ENCODE measurements at regions not wholly inside any gene's neighbourhood (a gene's known extent, or its start where the extent isn't known, plus 50 kb on each side); places are given as distances from the start of the nearest gene placed in this dataset.

GRCh38 chr1:17986156-17986555 is 121.4 kb upstream of the IGSF21 start:
- intact Hi-C loops (cut with micrococcal nuclease), result no loop called here
- no peaks in the 10 kb centered on the region for H3K4me1 Mint-ChIP-seq
- H3K9me3 Mint-ChIP-seq, result no peaks in the 10 kb centered on the region
- no peak overlapping the region for H3K4me3 Mint-ChIP-seq
- no peaks in the 10 kb centered on the region for H3K27me3 Mint-ChIP-seq
- no peak for DNase-seq
- no peak overlapping the region for H3K27ac Mint-ChIP-seq
- no peaks in the 10 kb centered on the region for H3K36me3 Mint-ChIP-seq (ENCODE audit: low read depth)

DNA sequence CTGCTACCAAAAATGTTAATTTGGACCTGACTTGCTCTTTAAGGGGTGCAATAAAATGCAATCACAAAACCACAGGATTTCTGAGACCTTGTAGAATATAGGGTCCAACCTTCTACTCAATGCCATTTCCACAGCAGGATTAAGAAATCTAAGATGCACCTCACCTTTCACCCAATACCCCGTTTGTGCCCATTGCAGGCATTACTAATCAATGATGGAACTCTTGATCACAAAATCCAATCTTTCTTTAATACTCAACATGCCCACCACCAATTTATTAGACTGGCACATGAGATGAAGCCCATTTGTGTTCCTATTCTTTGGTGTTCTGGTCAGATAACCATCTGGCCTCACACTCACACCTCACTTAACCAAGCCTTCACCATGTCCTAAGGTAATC is 117.2 kb upstream of the IGSF21 start:
- H3K27ac Mint-ChIP-seq, result no peak overlapping the region
- intact Hi-C loops (cut with micrococcal nuclease), result no loop called here
- no peaks in the 10 kb centered on the region for H3K27me3 Mint-ChIP-seq
- H3K4me1 Mint-ChIP-seq, result no peaks in the 10 kb centered on the region
- H3K9me3 Mint-ChIP-seq, result no peaks in the 10 kb centered on the region
- no peak for DNase-seq
- no peaks in the 10 kb centered on the region for H3K36me3 Mint-ChIP-seq (ENCODE audit: low read depth)
- no peak overlapping the region for H3K4me3 Mint-ChIP-seq

GRCh38 chr1:17991996-17992395 is 115.6 kb upstream of the IGSF21 start:
- no peaks in the 10 kb centered on the region for H3K27me3 Mint-ChIP-seq
- intact Hi-C loops (cut with micrococcal nuclease), result no loop called here
- no peak overlapping the region for H3K4me3 Mint-ChIP-seq
- H3K36me3 Mint-ChIP-seq (ENCODE audit: low read depth), result no peaks in the 10 kb centered on the region
- no peak overlapping the region for H3K27ac Mint-ChIP-seq
- no peaks in the 10 kb centered on the region for H3K4me1 Mint-ChIP-seq
- H3K9me3 Mint-ChIP-seq, result no peaks in the 10 kb centered on the region
- DNase-seq, result no peak

DNA sequence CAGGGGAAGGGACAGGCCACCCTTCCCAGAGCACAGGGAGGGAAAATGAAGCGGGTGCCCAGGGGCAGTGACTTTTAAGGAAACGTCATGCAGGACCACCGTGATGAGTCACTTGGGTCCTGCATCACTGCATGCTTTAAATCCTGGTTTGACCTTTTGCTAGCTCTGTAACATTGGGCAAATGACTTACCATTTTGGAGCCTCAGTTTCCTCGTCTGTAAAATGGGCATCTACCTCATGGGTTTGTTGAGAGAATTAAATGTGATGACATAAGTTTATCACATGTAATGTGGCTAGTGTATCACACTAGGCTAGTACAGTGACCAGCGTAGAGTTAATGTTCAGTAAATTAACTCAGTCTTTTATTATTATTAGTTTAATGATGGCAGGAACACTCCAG is 114.8 kb upstream of the IGSF21 start:
- H3K27me3 Mint-ChIP-seq, result no peaks in the 10 kb centered on the region
- H3K36me3 Mint-ChIP-seq (ENCODE audit: low read depth), result no peaks in the 10 kb centered on the region
- no peak for DNase-seq
- intact Hi-C loops (cut with micrococcal nuclease), result no loop called here
- H3K27ac Mint-ChIP-seq, result no peak overlapping the region
- no peaks in the 10 kb centered on the region for H3K4me1 Mint-ChIP-seq
- no peaks in the 10 kb centered on the region for H3K9me3 Mint-ChIP-seq
- no peak overlapping the region for H3K4me3 Mint-ChIP-seq

DNA sequence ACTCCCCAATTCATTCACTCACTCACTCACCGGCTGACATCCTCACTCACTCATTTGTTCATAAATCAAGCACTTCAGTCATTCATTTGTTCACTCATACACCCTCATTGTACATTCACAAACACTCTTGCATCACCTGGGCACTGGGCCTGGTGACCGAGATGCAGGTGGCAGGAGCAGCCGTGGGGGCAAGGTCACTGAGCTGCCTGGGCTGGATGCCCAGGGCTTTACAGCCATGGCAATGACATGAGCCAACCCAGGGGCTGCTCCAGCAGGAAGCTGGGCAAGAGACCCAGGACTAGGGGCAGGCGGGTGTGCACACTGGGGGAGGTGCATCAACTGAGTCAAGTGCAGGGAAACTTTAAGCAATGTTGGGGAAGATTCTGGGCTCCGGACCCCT is 113.6 kb upstream of the IGSF21 start:
- intact Hi-C loops (cut with micrococcal nuclease), result no loop called here
- H3K36me3 Mint-ChIP-seq (ENCODE audit: low read depth), result no peaks in the 10 kb centered on the region
- H3K9me3 Mint-ChIP-seq, result no peaks in the 10 kb centered on the region
- no peaks in the 10 kb centered on the region for H3K4me1 Mint-ChIP-seq
- H3K4me3 Mint-ChIP-seq, result no peak overlapping the region
- no peak overlapping the region for H3K27ac Mint-ChIP-seq
- no peak for DNase-seq
- no peaks in the 10 kb centered on the region for H3K27me3 Mint-ChIP-seq

DNA sequence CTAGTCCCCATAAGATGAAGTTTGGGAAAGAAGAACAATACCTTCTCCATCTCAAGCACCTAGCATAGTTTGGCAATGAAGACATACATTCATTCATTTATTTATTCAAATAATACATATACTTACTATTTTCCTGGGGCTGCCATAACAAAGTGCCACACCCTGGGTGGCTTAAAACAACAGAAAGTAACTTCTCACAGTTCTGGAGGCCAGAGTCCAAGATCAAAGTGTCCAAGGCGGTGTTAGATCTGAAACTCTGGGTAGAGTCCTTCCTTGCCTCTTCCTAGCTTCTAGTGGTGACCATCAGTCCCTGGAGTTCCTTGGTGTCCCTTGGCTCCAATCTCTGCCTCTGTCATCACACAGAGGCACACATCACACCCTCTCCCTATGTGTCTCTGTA is 112.1 kb upstream of the IGSF21 start:
- H3K9me3 Mint-ChIP-seq, result no peaks in the 10 kb centered on the region
- no peaks in the 10 kb centered on the region for H3K27me3 Mint-ChIP-seq
- H3K4me3 Mint-ChIP-seq, result no peak overlapping the region
- H3K36me3 Mint-ChIP-seq (ENCODE audit: low read depth), result no peaks in the 10 kb centered on the region
- intact Hi-C loops (cut with micrococcal nuclease), result no loop called here
- no peaks in the 10 kb centered on the region for H3K4me1 Mint-ChIP-seq
- H3K27ac Mint-ChIP-seq, result no peak overlapping the region
- no peak for DNase-seq

GRCh38 chr1:17998889-17999288 is 108.7 kb upstream of the IGSF21 start:
- Mint-ChIP-seq H3K27ac (no peak overlapping the region), H3K4me1 (no peaks in the 10 kb centered on the region), H3K36me3 (ENCODE audit: low read depth) (no peaks in the 10 kb centered on the region), H3K27me3 (no peaks in the 10 kb centered on the region), H3K9me3 (no peaks in the 10 kb centered on the region), H3K4me3 (no peak overlapping the region)
- no peak for DNase-seq
- intact Hi-C loops (cut with micrococcal nuclease), result no loop called here

- Mint-ChIP-seq H3K4me1 (no peaks in the 10 kb centered on the region), H3K36me3 (ENCODE audit: low read depth) (no peaks in the 10 kb centered on the region), H3K27ac (no peak overlapping the region), H3K9me3 (no peaks in the 10 kb centered on the region), H3K27me3 (no peaks in the 10 kb centered on the region), H3K4me3 (no peak overlapping the region)
- intact Hi-C loops (cut with micrococcal nuclease), result no loop called here
- DNase-seq, result no peak
These were observed 107.7 kb upstream of the IGSF21 start for GRCh38 chr1:17999884-18000283.

DNA sequence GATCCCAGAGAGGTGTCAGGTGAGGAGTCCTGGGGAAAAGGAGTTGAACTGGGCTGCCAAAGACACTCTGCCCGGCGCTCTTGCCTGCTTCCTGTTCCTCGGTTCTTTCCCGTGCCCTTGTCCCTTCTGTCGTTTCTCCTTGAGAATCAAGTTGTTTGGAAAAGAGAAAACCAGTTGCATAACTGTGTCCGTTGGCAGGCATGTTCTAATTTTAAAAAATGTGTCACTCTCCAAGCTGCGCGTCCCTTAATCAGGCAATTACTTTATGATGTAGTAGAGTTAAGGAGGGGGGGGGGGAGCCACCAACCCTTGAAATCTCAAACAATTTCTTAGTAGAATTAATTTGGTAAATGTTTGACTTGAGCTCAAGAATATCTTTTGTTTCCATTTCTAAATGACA is 105.9 kb upstream of the IGSF21 start:
- H3K9me3 Mint-ChIP-seq, result no peaks in the 10 kb centered on the region
- H3K4me3 Mint-ChIP-seq, result no peak overlapping the region
- no peak overlapping the region for H3K27ac Mint-ChIP-seq
- no peaks in the 10 kb centered on the region for H3K4me1 Mint-ChIP-seq
- H3K27me3 Mint-ChIP-seq, result no peaks in the 10 kb centered on the region
- intact Hi-C loops (cut with micrococcal nuclease), result no loop called here
- DNase-seq, result no peak
- H3K36me3 Mint-ChIP-seq (ENCODE audit: low read depth), result no peaks in the 10 kb centered on the region

- intact Hi-C loops (cut with micrococcal nuclease), result no loop called here
- Mint-ChIP-seq H3K27me3 (no peaks in the 10 kb centered on the region), H3K27ac (no peak overlapping the region), H3K4me3 (no peak overlapping the region), H3K36me3 (ENCODE audit: low read depth) (no peaks in the 10 kb centered on the region), H3K4me1 (no peaks in the 10 kb centered on the region), H3K9me3 (no peaks in the 10 kb centered on the region)
- no peak for DNase-seq
These were observed 103.3 kb upstream of the IGSF21 start for GRCh38 chr1:18004278-18004677.

DNA sequence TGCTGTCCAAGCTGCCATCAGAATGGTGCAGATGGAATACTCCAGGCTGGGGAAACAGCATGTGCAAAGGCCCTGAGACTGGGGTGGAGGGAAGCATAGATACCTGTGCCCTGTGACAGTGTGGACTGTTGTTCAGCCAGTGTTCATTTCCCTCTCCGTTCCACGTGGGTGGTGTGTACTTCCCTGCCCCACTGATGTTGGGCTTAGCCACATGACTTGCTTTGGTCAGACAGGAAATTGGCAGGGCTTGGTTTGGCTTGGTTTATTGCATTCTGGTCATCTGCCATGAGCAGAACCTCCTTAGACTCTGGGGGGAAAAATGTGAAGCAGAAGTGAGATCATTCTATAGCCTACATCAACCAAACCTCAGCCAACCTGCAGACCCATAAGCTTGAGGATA is 102.4 kb upstream of the IGSF21 start:
- Mint-ChIP-seq H3K27ac (no peak overlapping the region), H3K36me3 (ENCODE audit: low read depth) (no peaks in the 10 kb centered on the region), H3K4me1 (no peaks in the 10 kb centered on the region), H3K27me3 (no peaks in the 10 kb centered on the region), H3K4me3 (no peak overlapping the region), H3K9me3 (no peaks in the 10 kb centered on the region)
- intact Hi-C loops (cut with micrococcal nuclease), result no loop called here
- DNase-seq, result no peak

GRCh38 chr1:18007391-18008041 is 100.1 kb upstream of the IGSF21 start:
- DNase-seq, result no peak
- no peaks in the 10 kb centered on the region for H3K4me1 Mint-ChIP-seq
- no peaks in the 10 kb centered on the region for H3K36me3 Mint-ChIP-seq (ENCODE audit: low read depth)
- H3K27me3 Mint-ChIP-seq, result no peaks in the 10 kb centered on the region
- H3K27ac Mint-ChIP-seq, result no peak overlapping the region
- H3K4me3 Mint-ChIP-seq, result no peak overlapping the region
- no peaks in the 10 kb centered on the region for H3K9me3 Mint-ChIP-seq
- intact Hi-C loops (cut with micrococcal nuclease), result no loop called here

- Mint-ChIP-seq H3K27me3 (no peaks in the 10 kb centered on the region), H3K4me3 (no peak overlapping the region), H3K36me3 (ENCODE audit: low read depth) (no peaks in the 10 kb centered on the region), H3K27ac (no peak overlapping the region), H3K9me3 (no peaks in the 10 kb centered on the region), H3K4me1 (no peaks in the 10 kb centered on the region)
- DNase-seq, result no peak
- intact Hi-C loops (cut with micrococcal nuclease), result no loop called here
These were observed 99.5 kb upstream of the IGSF21 start for GRCh38 chr1:18008081-18008480.

GRCh38 chr1:18009055-18009454 is 98.5 kb upstream of the IGSF21 start:
- Mint-ChIP-seq H3K36me3 (ENCODE audit: low read depth) (no peaks in the 10 kb centered on the region), H3K9me3 (no peaks in the 10 kb centered on the region), H3K27ac (no peak overlapping the region), H3K4me1 (no peaks in the 10 kb centered on the region), H3K4me3 (no peak overlapping the region), H3K27me3 (no peaks in the 10 kb centered on the region)
- intact Hi-C loops (cut with micrococcal nuclease), result no loop called here
- no peak for DNase-seq

DNA sequence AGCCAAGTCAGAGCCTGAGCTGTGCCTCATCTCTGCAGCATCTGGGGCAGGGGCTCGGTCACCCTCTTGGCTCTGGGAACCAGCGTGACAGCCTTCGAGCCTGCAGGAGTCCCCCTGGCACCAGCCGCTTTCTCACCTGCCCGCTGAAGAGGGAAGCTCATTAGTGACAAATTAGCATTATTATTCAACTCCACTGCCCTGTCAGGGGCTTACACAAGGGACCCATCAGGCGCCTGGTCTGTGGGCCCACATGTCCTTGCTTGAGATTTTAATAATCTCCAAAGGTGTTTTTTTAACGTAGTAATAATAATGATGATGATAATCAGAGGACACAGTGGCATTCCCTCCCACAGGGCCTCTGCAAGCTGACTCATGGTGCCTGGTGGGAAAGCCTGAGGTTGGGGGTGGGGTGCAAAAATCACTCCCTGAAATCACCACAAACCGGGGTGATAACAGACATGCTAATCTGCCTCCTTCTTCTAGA is 98.1 kb upstream of the IGSF21 start:
- Mint-ChIP-seq H3K9me3 (no peaks in the 10 kb centered on the region), H3K36me3 (ENCODE audit: low read depth) (no peaks in the 10 kb centered on the region), H3K27me3 (no peaks in the 10 kb centered on the region), H3K4me1 (no peaks in the 10 kb centered on the region), H3K27ac (no peak overlapping the region), H3K4me3 (no peak overlapping the region)
- DNase-seq, result no peak
- intact Hi-C loops (cut with micrococcal nuclease), result no loop called here

Measured in activated CD4-positive, alpha-beta T cell treated with anti-CD3 and anti-CD28 coated beads, Interleukin-2, amount 10 ng/mL, durations not matched to agents 24 days and 14 days (primary cell).